ENCODE measurements at regions not wholly inside any gene's neighbourhood (a gene's known extent, or its start where the extent isn't known, plus 50 kb on each side); places are given as distances from the start of the nearest gene placed in this dataset.

DNA sequence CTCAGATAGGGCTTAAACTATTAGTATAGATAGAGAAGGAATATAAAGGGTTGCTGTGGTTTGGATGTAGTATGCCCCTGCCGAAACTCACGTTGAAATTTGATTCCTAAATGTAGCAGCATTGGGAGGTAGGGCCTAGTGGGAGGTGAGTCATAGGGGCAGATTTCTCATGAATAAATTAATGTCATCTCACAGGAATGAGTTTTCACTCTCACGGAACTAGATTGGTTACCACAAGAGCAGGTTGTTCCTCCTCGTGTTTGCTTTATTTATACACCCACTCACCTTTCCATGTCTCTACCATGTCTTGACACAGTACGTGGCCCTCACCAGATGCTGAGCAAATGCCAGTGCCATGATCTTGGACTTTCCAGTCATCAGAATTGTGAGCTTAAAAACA, 218.2 kb downstream of the RBM43 start:
- no TSS peak for BruUV-seq (replicated peaks)
- no peak for FAIRE-seq

More for the DNA sequence above, 218.2 kb downstream of the RBM43 start:
- H3K4me1 ChIP-seq (ENCODE audit: control insufficient read depth, extremely low read depth, insufficient read depth, low read length), result no peaks in the 10 kb centered on the region
- no peak overlapping the region for H3K9ac ChIP-seq (replicated peaks; ENCODE audit: extremely low read depth, insufficient read depth, low read length)
- ChIA-PET CTCF (no interaction called here), POLR2A (no interaction called here)
- H3K9me3 ChIP-seq (replicated peaks; ENCODE audit: control insufficient read depth, insufficient read depth, low read length), result no peaks in the 10 kb centered on the region
- TF ChIP-seq POLR2A (IDR thresholded peaks at IDR 0.05; ENCODE audit: low read depth, low read length), result no peak
- TF ChIP-seq, protein P1, sequence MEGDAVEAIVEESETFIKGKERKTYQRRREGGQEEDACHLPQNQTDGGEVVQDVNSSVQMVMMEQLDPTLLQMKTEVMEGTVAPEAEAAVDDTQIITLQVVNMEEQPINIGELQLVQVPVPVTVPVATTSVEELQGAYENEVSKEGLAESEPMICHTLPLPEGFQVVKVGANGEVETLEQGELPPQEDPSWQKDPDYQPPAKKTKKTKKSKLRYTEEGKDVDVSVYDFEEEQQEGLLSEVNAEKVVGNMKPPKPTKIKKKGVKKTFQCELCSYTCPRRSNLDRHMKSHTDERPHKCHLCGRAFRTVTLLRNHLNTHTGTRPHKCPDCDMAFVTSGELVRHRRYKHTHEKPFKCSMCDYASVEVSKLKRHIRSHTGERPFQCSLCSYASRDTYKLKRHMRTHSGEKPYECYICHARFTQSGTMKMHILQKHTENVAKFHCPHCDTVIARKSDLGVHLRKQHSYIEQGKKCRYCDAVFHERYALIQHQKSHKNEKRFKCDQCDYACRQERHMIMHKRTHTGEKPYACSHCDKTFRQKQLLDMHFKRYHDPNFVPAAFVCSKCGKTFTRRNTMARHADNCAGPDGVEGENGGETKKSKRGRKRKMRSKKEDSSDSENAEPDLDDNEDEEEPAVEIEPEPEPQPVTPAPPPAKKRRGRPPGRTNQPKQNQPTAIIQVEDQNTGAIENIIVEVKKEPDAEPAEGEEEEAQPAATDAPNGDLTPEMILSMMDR (IDR thresholded peaks at IDR 0.05; ENCODE audit: extremely low read depth in 1 of 2, insufficient read depth in 1 of 2, low read depth in 1 of 2, low read length in 2 of 2), result no peak
- TF ChIP-seq POLR2AphosphoS5 (IDR thresholded peaks at IDR 0.05; ENCODE audit: insufficient read depth, low read depth, low read length), result no peak
- no peak for TF ChIP-seq GATA2 (IDR thresholded peaks at IDR 0.05; ENCODE audit: insufficient read depth, insufficient read length, low read depth, low read length)
- TF ChIP-seq EZH2 (IDR thresholded peaks at IDR 0.05; ENCODE audit: borderline replicate concordance, low read depth, low read length, severe bottlenecking), result no peak
- TF ChIP-seq, protein P2, sequence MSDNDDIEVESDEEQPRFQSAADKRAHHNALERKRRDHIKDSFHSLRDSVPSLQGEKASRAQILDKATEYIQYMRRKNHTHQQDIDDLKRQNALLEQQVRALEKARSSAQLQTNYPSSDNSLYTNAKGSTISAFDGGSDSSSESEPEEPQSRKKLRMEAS (IDR thresholded peaks at IDR 0.05; ENCODE audit: insufficient read depth, insufficient read length), result no peak
- no peak for TF ChIP-seq JUN (IDR thresholded peaks at IDR 0.05; ENCODE audit: borderline replicate concordance, insufficient read depth, insufficient read length, low read depth)
- TF ChIP-seq MYC (IDR thresholded peaks at IDR 0.05; ENCODE audit: low read depth, low read length), result no peak
- TF ChIP-seq FOS (IDR thresholded peaks at IDR 0.05; ENCODE audit: borderline replicate concordance, insufficient read depth, low read length), result no peak
- H3K79me2 ChIP-seq (ENCODE audit: control insufficient read depth, insufficient read depth, low read length), result no peaks in the 10 kb centered on the region
- no peaks in the 10 kb centered on the region for H3K27me3 ChIP-seq (ENCODE audit: control insufficient read depth in 2 of 2, insufficient read depth in 2 of 2, low read length in 2 of 2)
- no peaks in the 10 kb centered on the region for H3K9me1 ChIP-seq (replicated peaks; ENCODE audit: control insufficient read depth, extremely low read depth, insufficient read depth, low read length)
- H3K4me3 ChIP-seq (replicated peaks in 1 of 3; ENCODE audit: insufficient read depth in 1 of 3, low read depth in 1 of 3, low read length in 3 of 3), result no peak overlapping the region
- no peak overlapping the region for H3K27ac ChIP-seq (ENCODE audit: insufficient read depth, low read depth, low read length)
- intact Hi-C loops (cut with micrococcal nuclease), result no loop called here
- DNase-seq (ENCODE audit: low read depth, low spot score), result no peak
- dilution Hi-C loops (cut with MboI; ENCODE audit: extremely low pct_ligation_motif_present, low sequenced_read_pairs), result no loop called here
- H3K36me3 ChIP-seq (ENCODE audit: control insufficient read depth in 2 of 2, extremely low read depth in 1 of 2, insufficient read depth in 2 of 2, low read length in 2 of 2), result no peaks in the 10 kb centered on the region
- H2AFZ ChIP-seq (ENCODE audit: low read depth, low read length), result no peak overlapping the region
- no peak overlapping the region for H3K4me2 ChIP-seq (ENCODE audit: insufficient read depth, low read length)
- no peaks in the 10 kb centered on the region for H4K20me1 ChIP-seq (replicated peaks; ENCODE audit: control insufficient read depth, extremely low read depth, insufficient read depth, low read length)

Data from endothelial cell of umbilical vein (primary cell).